CD14-positive monocyte (primary cell): ENCODE measurements at regions not wholly inside any gene's neighbourhood (a gene's known extent, or its start where the extent isn't known, plus 50 kb on each side); places are given as distances from the start of the nearest gene placed in this dataset.

ENCODE experiments used
- DNase-seq, 3 donors: peaks; one replicate each; pipeline ENCODE4 v3.0.0-alpha.2; 2011 to 2022
- H2AFZ ChIP-seq: 2 replicates; pipeline ENCODE4 v1.6.0; 2012; ENCODE audit warnings: mild to moderate bottlenecking, low read depth, low read length, inconsistent platforms; ENCODE audit not compliant: insufficient read depth, poor library complexity, severe bottlenecking
- H3K27ac ChIP-seq, 2 donors: 1 replicate in 1 of 2; 2 replicates in 1 of 2; pipeline ENCODE4 v1.5.1; 2012 to 2013; ENCODE audit warnings: low read length in 2 of 2, control low read depth in 1 of 2, inconsistent platforms in 1 of 2, low read depth in 1 of 2, mild to moderate bottlenecking in 1 of 2
- H3K27me3 ChIP-seq, 2 donors: one replicate each; pipeline versions ENCODE4 v1.6.0 to v1.6.1; 2011 to 2013; ENCODE audit warnings: low read length in 2 of 2; ENCODE audit not compliant: control insufficient read depth in 2 of 2, insufficient read depth in 2 of 2
- H3K36me3 ChIP-seq, 2 donors: replicated peaks in 1 of 2; 1 replicate in 1 of 2; 2 replicates in 1 of 2; pipeline versions ENCODE4 v1.5.1 to v1.6.1; 2012 to 2013; ENCODE audit warnings: low read length in 2 of 2, control low read depth in 1 of 2, inconsistent platforms in 1 of 2, mild to moderate bottlenecking in 1 of 2; ENCODE audit not compliant: insufficient read depth in 2 of 2, control insufficient read depth in 1 of 2
- H3K4me1 ChIP-seq, 2 donors: 1 replicate in 1 of 2; 2 replicates in 1 of 2; pipeline versions ENCODE4 v1.5.1 to v1.6.1; 2012 to 2013; ENCODE audit warnings: low read length in 2 of 2, control low read depth in 1 of 2, inconsistent platforms in 1 of 2, mild to moderate bottlenecking in 1 of 2, moderate library complexity in 1 of 2; ENCODE audit not compliant: insufficient read depth in 2 of 2, control insufficient read depth in 1 of 2
- H3K4me2 ChIP-seq: replicated peaks from 2 replicates; pipeline ENCODE3; 2012; ENCODE audit warnings: low read length, moderate library complexity, mild to moderate bottlenecking; ENCODE audit not compliant: poor library complexity, severe bottlenecking; ENCODE audit errors: extremely low read depth
- H3K4me3 ChIP-seq, 3 experiments: fragments of 200-600 bp in 1 of 3; sonication (generic) in 1 of 3; replicated peaks in 1 of 3; 1 replicate in 2 of 3; 2 replicates in 1 of 3; pipeline ENCODE4 v1.5.1; 2011 to 2013; ENCODE audit warnings: low read length in 3 of 3, mild to moderate bottlenecking in 3 of 3, control low read depth in 2 of 3, low read depth in 2 of 3, inconsistent platforms in 1 of 3, moderate library complexity in 1 of 3
- H3K79me2 ChIP-seq: 2 replicates; pipeline ENCODE4 v1.6.0; 2012; ENCODE audit warnings: mild to moderate bottlenecking, control low read depth, inconsistent platforms, low read length, moderate library complexity; ENCODE audit not compliant: insufficient read depth
- H3K9ac ChIP-seq: 2 replicates; pipeline ENCODE4 v1.6.0; 2017; ENCODE audit warnings: low read length, mild to moderate bottlenecking; ENCODE audit not compliant: insufficient read depth, poor library complexity, severe bottlenecking
- H3K9me3 ChIP-seq, 2 donors: replicated peaks in 1 of 2; 1 replicate in 1 of 2; 2 replicates in 1 of 2; pipeline versions ENCODE4 v1.5.1 to v1.6.1; 2012 to 2013; ENCODE audit warnings: low read length in 2 of 2, control low read depth in 1 of 2; ENCODE audit not compliant: control insufficient read depth in 1 of 2, insufficient read depth in 1 of 2
- H4K20me1 ChIP-seq: 2 replicates; pipeline ENCODE4 v1.6.0; 2012; ENCODE audit warnings: mild to moderate bottlenecking, low read length, control low read depth, moderate library complexity; ENCODE audit not compliant: insufficient read depth
- H3K27ac Mint-ChIP-seq, 7 donors: one replicate each; pipeline ENCODE4 v1.8.0; 2020; ENCODE audit warnings: mild to moderate bottlenecking in 7 of 7, mixed read lengths in 7 of 7, moderate library complexity in 6 of 7, inconsistent platforms in 2 of 7
- H3K27me3 Mint-ChIP-seq, 3 donors: one replicate each; pipeline ENCODE4 v1.8.0; 2021 to 2022; ENCODE audit warnings: low read depth in 3 of 3, mild to moderate bottlenecking in 3 of 3, mixed read lengths in 3 of 3, moderate library complexity in 3 of 3, inconsistent platforms in 1 of 3
- H3K36me3 Mint-ChIP-seq, 2 donors: one replicate each; pipeline ENCODE4 v1.8.0; 2020; ENCODE audit warnings: mixed read lengths in 2 of 2, inconsistent platforms in 1 of 2, mild to moderate bottlenecking in 1 of 2
- H3K4me1 Mint-ChIP-seq: one replicate; pipeline ENCODE4 v1.8.0; 2020; ENCODE audit warnings: mild to moderate bottlenecking, mixed read lengths
- H3K4me3 Mint-ChIP-seq, 2 donors: one replicate each; pipeline ENCODE4 v1.8.0; 2020; ENCODE audit warnings: mild to moderate bottlenecking in 2 of 2, mixed read lengths in 2 of 2, moderate library complexity in 1 of 2
- H3K9me3 Mint-ChIP-seq, 7 donors: one replicate each; pipeline ENCODE4 v1.8.0; 2020 to 2022; ENCODE audit warnings: mixed read lengths in 7 of 7, mild to moderate bottlenecking in 6 of 7, moderate library complexity in 6 of 7, inconsistent platforms in 2 of 7
- CTCF ChIP-seq: fragments of 200-600 bp; IDR thresholded peaks from one replicate; pipeline ENCODE4 v1.8.0; 2022; ENCODE audit warnings: antibody characterized with exemption, mild to moderate bottlenecking
- WGBS: methylation state at CpG from one replicate; pipeline ENCODE4 v1.1.5; 2013; ENCODE audit warnings: missing lambda C conversion rate; ENCODE audit not compliant: insufficient coverage; 5-methylcytosine and 5-hydroxymethylcytosine counted together
- intact Hi-C, 2 donors: fragments of 100-400 bp; cut with micrococcal nuclease; formaldehyde crosslinking; loops; one replicate each; pipeline versions ENCODE4 v1.15.0 to v1.15.1; 2023

- Histone ChIP-seq H4K20me1 (no peaks in the 10 kb centered on the region), H3K79me2 (no peaks in the 10 kb centered on the region), H3K4me2 (no peak overlapping the region), H3K36me3 (no peaks in the 10 kb centered on the region), H3K27ac (no peak overlapping the region), H3K4me1 (no peaks in the 10 kb centered on the region), H3K27me3 (no peaks in the 10 kb centered on the region), H3K9me3 (no peaks in the 10 kb centered on the region), H2AFZ (no peak overlapping the region), H3K4me3 (no peak overlapping the region), H3K9ac (no peak overlapping the region)
- Mint-ChIP-seq H3K4me3 (no peak overlapping the region), H3K27me3 (peaks cover 0 to 13% (median 0%) of the 10 kb centered on the region in 3 donors), H3K4me1 (no peaks in the 10 kb centered on the region), H3K9me3 (peaks cover 0 to 4% (median 0%) of the 10 kb centered on the region in 7 donors), H3K36me3 (no peaks in the 10 kb centered on the region), H3K27ac (no peak overlapping the region)
- DNase-seq: no peak
- no CpG with 5 or more reads among the region's 4 CpGs for WGBS
- intact Hi-C loops: no loop called here
- TF ChIP-seq CTCF: no peak
These were observed 79.4 kb downstream of the FTHL17 start for GRCh38 chrX:30992381-30992904.

DNA sequence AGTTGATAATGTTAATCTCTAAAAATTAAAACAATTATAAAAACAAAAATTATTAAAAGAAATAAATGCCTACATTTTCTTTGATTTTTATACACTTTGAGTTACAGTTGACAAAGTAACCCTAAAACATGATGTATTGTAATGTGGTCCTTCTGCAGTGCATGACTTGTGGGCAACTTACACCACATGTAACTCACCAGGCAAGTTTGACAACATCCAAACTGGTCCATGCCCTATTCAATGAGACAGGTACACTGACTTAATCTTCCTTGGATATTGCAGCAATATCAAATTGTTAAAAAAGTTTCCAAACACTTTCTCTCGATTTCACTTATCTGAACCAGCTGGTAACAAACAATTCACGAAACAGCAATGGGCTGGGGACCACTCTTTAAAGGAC, 81.5 kb downstream of the FTHL17 start:
- WGBS: no CpG with 5 or more reads among the region's 2 CpGs
- intact Hi-C loops: no loop called here
- H3K9ac ChIP-seq: no peak overlapping the region
- H3K4me3 Mint-ChIP-seq: no peak overlapping the region
- no peak for TF ChIP-seq CTCF
- no peak overlapping the region for H3K4me3 ChIP-seq
- no peak for DNase-seq
- no peak overlapping the region for H2AFZ ChIP-seq
- H3K36me3 Mint-ChIP-seq: no peaks in the 10 kb centered on the region
- no peak overlapping the region for H3K27ac ChIP-seq
- no peaks in the 10 kb centered on the region for H3K36me3 ChIP-seq
- H3K4me1 Mint-ChIP-seq: no peaks in the 10 kb centered on the region
- H3K27me3 ChIP-seq: no peaks in the 10 kb centered on the region
- H4K20me1 ChIP-seq: no peaks in the 10 kb centered on the region
- H3K27ac Mint-ChIP-seq: no peak overlapping the region
- H3K4me2 ChIP-seq: no peak overlapping the region
- H3K27me3 Mint-ChIP-seq: peaks cover 0 to 14% (median 0%) of the 10 kb centered on the region in 3 donors
- peaks cover 0 to 4% (median 0%) of the 10 kb centered on the region in 7 donors for H3K9me3 Mint-ChIP-seq
- H3K79me2 ChIP-seq: no peaks in the 10 kb centered on the region
- H3K4me1 ChIP-seq: no peaks in the 10 kb centered on the region
- no peaks in the 10 kb centered on the region for H3K9me3 ChIP-seq
